ENCODE measurements at regions not wholly inside any gene's neighbourhood (a gene's known extent, or its start where the extent isn't known, plus 50 kb on each side); places are given as distances from the start of the nearest gene placed in this dataset.

DNA sequence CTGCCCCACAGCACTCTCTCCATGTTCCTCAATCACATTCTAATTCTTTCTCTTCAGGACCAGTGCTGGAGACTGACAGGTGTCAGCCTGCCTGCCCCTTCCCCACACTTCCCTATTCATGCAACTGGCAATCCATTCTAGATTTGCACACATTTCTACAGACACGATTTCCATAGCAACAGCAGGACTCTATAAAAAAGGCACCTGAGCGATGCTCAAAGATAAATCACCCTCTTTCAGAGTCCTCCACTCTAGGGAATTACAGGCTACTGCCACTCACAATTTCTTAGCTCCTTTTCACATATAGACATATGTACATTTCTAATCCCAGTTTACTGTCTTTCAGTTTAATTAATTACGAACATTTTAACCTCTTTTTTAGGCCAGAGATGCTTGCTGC, 118.1 kb upstream of the ANKRD1 start:
- no peaks in the 10 kb centered on the region for H3K36me3 ChIP-seq (ENCODE audit: control insufficient read depth, insufficient read depth, low read length)
- BruUV-seq (replicated peaks) = no TSS peak
- H3K9me3 ChIP-seq (ENCODE audit: control insufficient read depth, insufficient read depth, low read depth, low read length) = no peaks in the 10 kb centered on the region
- intact Hi-C loops (cut with micrococcal nuclease; ENCODE audit: unreplicated experiment) (no loop called here), in situ Hi-C loops (cut with HindIII; ENCODE audit: low pct_unique_long_range_greater_than_20kb, low sequenced_read_pairs) (no loop called here)
- H3K4me3 ChIP-seq (ENCODE audit: low read depth in 2 of 2, low read length in 2 of 2) = no peak overlapping the region
- H3K27me3 ChIP-seq (ENCODE audit: control insufficient read depth, insufficient read depth, low read length) = peaks cover 2% of the 10 kb centered on the region
- ATAC-seq = no peak
- H3K27ac ChIP-seq (ENCODE audit: low read length) = no peak overlapping the region
- no peaks in the 10 kb centered on the region for H3K4me1 ChIP-seq (ENCODE audit: control insufficient read depth, insufficient read depth, low read length)
- ChIA-PET POLR2A (no interaction called here), CTCF (no interaction called here)
- DNase-seq (ENCODE audit: low read depth, low spot score) = no peak
- TF ChIP-seq SIN3A (IDR thresholded peaks at IDR 0.05; ENCODE audit: borderline replicate concordance, insufficient read depth, low read depth, low read length) (no peak), POLR2AphosphoS5 (IDR thresholded peaks at IDR 0.05; ENCODE audit: low read depth, low read length) (no peak), TCF7L2 (IDR thresholded peaks at IDR 0.05; ENCODE audit: low read depth, low read length) (no peak)
- TF ChIP-seq, protein P1, sequence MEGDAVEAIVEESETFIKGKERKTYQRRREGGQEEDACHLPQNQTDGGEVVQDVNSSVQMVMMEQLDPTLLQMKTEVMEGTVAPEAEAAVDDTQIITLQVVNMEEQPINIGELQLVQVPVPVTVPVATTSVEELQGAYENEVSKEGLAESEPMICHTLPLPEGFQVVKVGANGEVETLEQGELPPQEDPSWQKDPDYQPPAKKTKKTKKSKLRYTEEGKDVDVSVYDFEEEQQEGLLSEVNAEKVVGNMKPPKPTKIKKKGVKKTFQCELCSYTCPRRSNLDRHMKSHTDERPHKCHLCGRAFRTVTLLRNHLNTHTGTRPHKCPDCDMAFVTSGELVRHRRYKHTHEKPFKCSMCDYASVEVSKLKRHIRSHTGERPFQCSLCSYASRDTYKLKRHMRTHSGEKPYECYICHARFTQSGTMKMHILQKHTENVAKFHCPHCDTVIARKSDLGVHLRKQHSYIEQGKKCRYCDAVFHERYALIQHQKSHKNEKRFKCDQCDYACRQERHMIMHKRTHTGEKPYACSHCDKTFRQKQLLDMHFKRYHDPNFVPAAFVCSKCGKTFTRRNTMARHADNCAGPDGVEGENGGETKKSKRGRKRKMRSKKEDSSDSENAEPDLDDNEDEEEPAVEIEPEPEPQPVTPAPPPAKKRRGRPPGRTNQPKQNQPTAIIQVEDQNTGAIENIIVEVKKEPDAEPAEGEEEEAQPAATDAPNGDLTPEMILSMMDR (IDR thresholded peaks at IDR 0.05) = no peak
- TF ChIP-seq, protein P2, sequence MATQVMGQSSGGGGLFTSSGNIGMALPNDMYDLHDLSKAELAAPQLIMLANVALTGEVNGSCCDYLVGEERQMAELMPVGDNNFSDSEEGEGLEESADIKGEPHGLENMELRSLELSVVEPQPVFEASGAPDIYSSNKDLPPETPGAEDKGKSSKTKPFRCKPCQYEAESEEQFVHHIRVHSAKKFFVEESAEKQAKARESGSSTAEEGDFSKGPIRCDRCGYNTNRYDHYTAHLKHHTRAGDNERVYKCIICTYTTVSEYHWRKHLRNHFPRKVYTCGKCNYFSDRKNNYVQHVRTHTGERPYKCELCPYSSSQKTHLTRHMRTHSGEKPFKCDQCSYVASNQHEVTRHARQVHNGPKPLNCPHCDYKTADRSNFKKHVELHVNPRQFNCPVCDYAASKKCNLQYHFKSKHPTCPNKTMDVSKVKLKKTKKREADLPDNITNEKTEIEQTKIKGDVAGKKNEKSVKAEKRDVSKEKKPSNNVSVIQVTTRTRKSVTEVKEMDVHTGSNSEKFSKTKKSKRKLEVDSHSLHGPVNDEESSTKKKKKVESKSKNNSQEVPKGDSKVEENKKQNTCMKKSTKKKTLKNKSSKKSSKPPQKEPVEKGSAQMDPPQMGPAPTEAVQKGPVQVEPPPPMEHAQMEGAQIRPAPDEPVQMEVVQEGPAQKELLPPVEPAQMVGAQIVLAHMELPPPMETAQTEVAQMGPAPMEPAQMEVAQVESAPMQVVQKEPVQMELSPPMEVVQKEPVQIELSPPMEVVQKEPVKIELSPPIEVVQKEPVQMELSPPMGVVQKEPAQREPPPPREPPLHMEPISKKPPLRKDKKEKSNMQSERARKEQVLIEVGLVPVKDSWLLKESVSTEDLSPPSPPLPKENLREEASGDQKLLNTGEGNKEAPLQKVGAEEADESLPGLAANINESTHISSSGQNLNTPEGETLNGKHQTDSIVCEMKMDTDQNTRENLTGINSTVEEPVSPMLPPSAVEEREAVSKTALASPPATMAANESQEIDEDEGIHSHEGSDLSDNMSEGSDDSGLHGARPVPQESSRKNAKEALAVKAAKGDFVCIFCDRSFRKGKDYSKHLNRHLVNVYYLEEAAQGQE (IDR thresholded peaks at IDR 0.05; ENCODE audit: insufficient read depth in 1 of 2, low read depth in 2 of 2, low read length in 1 of 2) = no peak

DNA sequence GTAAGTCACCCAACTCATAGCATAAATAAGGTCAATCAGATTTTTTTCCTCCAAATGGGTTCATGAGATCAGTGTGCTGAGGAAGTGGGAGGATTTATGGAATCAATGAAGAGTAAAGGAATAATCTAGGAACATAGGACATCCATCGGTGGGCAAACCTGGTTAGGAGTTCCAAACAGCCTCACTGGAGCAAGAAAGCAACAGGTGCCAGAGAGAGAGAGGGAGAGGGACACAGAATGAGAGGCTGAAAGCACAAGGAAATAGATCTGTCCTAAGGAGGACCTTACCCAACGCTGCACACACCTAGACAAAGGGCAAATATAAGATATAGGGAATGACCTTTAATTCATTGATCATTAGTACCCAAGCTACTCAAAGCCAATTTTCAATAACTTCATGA, 119.5 kb upstream of the ANKRD1 start:
- no TSS peak for BruUV-seq (replicated peaks)
- no peaks in the 10 kb centered on the region for H3K9me3 ChIP-seq (ENCODE audit: control insufficient read depth, insufficient read depth, low read depth, low read length)
- peaks cover 2% of the 10 kb centered on the region for H3K27me3 ChIP-seq (ENCODE audit: control insufficient read depth, insufficient read depth, low read length)
- intact Hi-C loops (cut with micrococcal nuclease; ENCODE audit: unreplicated experiment) = no loop called here
- in situ Hi-C loops (cut with HindIII; ENCODE audit: low pct_unique_long_range_greater_than_20kb, low sequenced_read_pairs) = no loop called here
- H3K36me3 ChIP-seq (ENCODE audit: control insufficient read depth, insufficient read depth, low read length) = no peaks in the 10 kb centered on the region
- ATAC-seq (no peak), DNase-seq (ENCODE audit: low read depth, low spot score) (no peak)
- TF ChIP-seq POLR2AphosphoS5 (IDR thresholded peaks at IDR 0.05; ENCODE audit: low read depth, low read length) = no peak
- TF ChIP-seq TCF7L2 (IDR thresholded peaks at IDR 0.05; ENCODE audit: low read depth, low read length) = no peak
- TF ChIP-seq, protein P1 (IDR thresholded peaks at IDR 0.05) = no peak
- TF ChIP-seq, protein P2 (IDR thresholded peaks at IDR 0.05; ENCODE audit: insufficient read depth in 1 of 2, low read depth in 2 of 2, low read length in 1 of 2) = no peak
- TF ChIP-seq SIN3A (IDR thresholded peaks at IDR 0.05; ENCODE audit: borderline replicate concordance, insufficient read depth, low read depth, low read length) = no peak
- ChIA-PET POLR2A (no interaction called here), CTCF (no interaction called here)
- no peak overlapping the region for H3K4me3 ChIP-seq (ENCODE audit: low read depth in 2 of 2, low read length in 2 of 2)
- no peaks in the 10 kb centered on the region for H3K4me1 ChIP-seq (ENCODE audit: control insufficient read depth, insufficient read depth, low read length)
- H3K27ac ChIP-seq (ENCODE audit: low read length) = no peak overlapping the region
